Astrocyte of the cerebellum (primary cell): ENCODE measurements at regions not wholly inside any gene's neighbourhood (a gene's known extent, or its start where the extent isn't known, plus 50 kb on each side); places are given as distances from the start of the nearest gene placed in this dataset.
A peak's percentile ranks its signal among the peaks of the same experiment; 100 is the strongest.

Source experiments
- DNase-seq: peaks from one replicate; pipeline ENCODE4 v3.0.0-alpha.2; 2011; ENCODE audit warnings: low read depth
- H3K4me3 ChIP-seq: 2 replicates; pipeline ENCODE4 v1.5.1; 2011; ENCODE audit warnings: mild to moderate bottlenecking, low read depth, low read length, moderate library complexity
- CTCF ChIP-seq: IDR thresholded peaks from 2 replicates; pipeline ENCODE4 v1.5.1; 2012; ENCODE audit warnings: low read length, low read depth, moderate library complexity, mild to moderate bottlenecking; ENCODE audit errors: missing control alignments
- in situ Hi-C: cut with HindIII; loops from 2 replicates; pipeline ENCODE4 v1.10.0; 2017; ENCODE audit warnings: low sequenced_read_pairs

GRCh38 chr18:33817096-33817495, 239.1 kb downstream of the ASXL3 start:
- DNase-seq, result no peak
- no peak overlapping the region for H3K4me3 ChIP-seq
- TF ChIP-seq CTCF, result no peak
- in situ Hi-C loops, result no loop called here

- no peak for TF ChIP-seq CTCF
- no peak for DNase-seq
- in situ Hi-C loops, result no loop called here
- no peak overlapping the region for H3K4me3 ChIP-seq
Measured at GRCh38 chr18:33814546-33814945, 236.5 kb downstream of the ASXL3 start.

- in situ Hi-C loops, result no loop called here
- DNase-seq, result no peak
- no peak for TF ChIP-seq CTCF
- H3K4me3 ChIP-seq, result no peak overlapping the region
Measured at GRCh38 chr18:33812186-33812585, 234.2 kb downstream of the ASXL3 start.

- in situ Hi-C loops, result no loop called here
- H3K4me3 ChIP-seq, result no peak overlapping the region
- no peak for TF ChIP-seq CTCF
- no peak for DNase-seq
Measured at GRCh38 chr18:33805592-33805991, 227.6 kb downstream of the ASXL3 start.

GRCh38 chr18:33804258-33804657, 226.2 kb downstream of the ASXL3 start:
- no peak for TF ChIP-seq CTCF
- H3K4me3 ChIP-seq, result no peak overlapping the region
- in situ Hi-C loops, result no loop called here
- DNase-seq, result peak; percentile 80

GRCh38 chr18:33803636-33804035, 225.6 kb downstream of the ASXL3 start:
- TF ChIP-seq CTCF, result no peak
- in situ Hi-C loops, result no loop called here
- no peak overlapping the region for H3K4me3 ChIP-seq
- no peak for DNase-seq

GRCh38 chr18:33802955-33803354, 224.9 kb downstream of the ASXL3 start:
- in situ Hi-C loops, result no loop called here
- H3K4me3 ChIP-seq, result no peak overlapping the region
- TF ChIP-seq CTCF, result no peak
- DNase-seq, result no peak
